NCI-H2227 (cell line): ENCODE measurements at regions not wholly inside any gene's neighbourhood (a gene's known extent, or its start where the extent isn't known, plus 50 kb on each side); places are given as distances from the start of the nearest gene placed in this dataset.
"Not testable (repeated sequence)": the region's sequence is repeated elsewhere in the genome, so short reads cannot be mapped to it uniquely, and the experiment has no call there.

Experiments used
- DNase-seq: peaks from one replicate; lab custom pipeline; 2025; ENCODE audit not compliant: unreplicated experiment; lab: John Stamatoyannopoulos, UW

DNA sequence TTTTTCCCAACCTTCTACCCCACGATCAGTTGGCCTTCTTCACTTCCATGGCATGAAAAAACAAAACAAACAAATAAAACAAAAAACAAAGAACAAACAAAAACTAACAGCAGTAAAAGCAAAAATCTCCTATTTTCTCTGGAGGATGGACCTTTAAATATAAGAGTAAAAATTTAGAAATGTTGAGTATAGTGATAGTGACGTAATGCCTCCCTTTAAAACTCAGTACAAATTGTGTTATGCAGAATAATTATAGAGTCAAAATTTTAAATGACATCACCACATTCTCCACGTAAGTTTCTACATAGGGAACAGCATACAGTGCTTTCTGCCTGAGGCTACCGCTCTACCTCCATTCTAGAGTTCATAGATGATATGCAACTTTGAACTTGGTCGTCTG lies 2156.4 kb downstream of the PCDH7 start:
- DNase-seq = no peak

DNA sequence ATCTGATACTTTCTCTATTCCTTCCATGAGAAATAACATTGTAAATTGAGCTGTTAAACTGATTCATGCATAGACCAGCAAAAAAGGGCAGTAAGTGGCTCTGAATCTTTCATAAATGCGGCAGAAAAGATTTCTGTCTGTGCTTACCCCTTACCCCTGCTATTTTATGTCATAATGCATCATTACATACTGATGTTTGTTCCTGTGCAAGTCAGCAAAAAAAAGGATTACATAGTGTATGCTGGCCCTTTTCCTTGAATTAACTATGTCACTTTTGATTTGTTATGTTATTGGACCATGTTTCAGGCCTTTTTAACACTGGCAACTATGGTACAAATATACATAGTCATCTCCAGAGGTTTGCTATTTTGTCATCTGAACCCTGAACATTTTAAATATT lies 2159.7 kb downstream of the PCDH7 start:
- no peak for DNase-seq

DNA sequence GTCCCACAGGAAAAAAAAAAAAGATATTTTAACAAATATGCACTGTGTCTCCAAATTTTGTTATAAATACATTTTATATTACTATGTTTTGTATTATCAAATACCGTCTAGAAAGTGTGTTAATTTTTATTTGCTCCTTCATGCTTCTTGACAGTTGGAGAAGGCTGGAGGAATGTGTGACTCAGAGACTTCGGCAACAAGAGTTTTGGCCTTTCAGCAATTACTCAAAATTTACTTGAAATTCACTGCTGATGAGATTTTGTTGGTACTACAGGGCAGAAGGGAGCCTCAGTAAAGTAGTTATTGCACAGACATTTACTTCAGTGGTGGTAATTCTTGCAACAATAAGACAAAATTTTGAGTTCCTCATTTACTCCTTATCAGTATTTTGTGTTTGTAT lies 2164.0 kb downstream of the PCDH7 start:
- no peak for DNase-seq

DNA sequence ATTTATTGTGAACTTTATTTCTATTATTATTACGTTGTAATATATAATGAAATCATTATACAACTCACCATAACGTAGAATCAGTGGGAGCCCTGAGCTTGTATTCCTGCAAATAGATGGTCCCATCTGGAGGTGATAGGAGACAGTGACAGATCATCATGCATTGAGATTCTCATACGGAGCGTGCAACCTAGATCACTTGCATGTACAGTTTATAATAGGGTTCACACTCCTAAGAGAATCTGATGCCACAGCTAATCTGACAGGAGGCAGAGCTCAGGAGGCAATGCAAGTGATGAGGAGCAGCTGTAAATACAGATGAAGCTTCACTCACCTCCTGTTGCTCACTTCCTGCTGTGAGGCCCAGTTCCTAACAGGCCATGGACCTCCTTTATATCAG lies 2170.2 kb downstream of the PCDH7 start:
- DNase-seq = no peak

DNA sequence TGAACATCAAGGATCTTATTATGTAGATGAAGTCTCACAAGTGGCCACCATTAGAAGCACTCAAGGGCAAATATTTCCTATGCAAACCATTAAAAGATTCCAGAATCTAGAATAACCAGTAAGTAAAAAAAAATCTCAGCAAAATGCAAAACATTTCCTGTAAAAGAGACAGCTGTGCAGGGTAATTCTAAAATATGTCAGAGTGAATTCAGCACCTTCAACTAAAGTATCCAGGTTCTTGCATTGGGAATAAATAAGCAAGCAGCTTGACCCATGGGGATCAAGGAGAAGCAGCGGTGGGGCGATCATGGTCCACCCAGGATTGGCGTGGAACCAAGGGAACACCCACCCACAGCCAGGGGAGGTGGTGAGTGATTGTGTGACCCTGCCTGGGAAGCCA lies 2188.9 kb downstream of the PCDH7 start:
- no peak for DNase-seq

DNA sequence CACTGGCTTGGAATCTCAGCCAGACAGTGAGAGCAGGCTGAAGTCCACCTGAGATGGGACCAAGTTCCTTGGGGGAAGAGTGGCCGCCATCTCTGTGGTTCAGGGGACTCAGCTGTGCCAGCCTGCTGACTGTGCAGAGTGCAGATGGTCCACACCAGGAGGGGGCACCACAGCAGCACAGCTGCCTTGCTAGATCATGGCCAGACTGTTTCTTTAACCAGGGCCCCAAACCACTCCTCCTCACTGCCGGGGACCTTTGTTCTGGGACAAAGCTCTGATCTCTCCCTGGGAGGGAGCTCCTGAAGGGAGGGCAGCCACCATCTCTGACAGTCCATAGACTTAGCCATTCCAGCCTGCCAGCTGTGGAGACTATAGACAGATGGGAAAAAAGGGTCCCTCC lies 2189.6 kb downstream of the PCDH7 start:
- DNase-seq = no peak

DNA sequence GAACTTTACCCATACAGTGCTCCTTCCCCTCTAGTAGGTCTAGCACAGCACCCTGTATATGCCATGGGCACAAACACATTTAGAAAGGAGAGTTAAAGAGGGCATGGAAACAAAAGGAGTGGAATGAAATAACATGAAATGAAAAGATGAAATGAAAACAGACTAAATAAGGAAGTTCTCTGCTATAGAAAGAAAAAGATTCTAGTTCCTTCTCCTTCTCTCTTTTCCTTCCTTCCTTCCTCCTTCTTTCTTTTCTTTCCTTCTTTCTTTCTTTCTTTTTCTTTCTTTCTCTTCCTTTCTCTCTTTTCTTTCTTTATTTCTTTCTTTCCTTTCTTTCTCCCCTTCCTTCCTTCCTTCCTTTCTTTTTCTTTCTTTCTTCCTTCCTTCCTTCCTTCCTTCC lies 2197.4 kb downstream of the PCDH7 start:
- DNase-seq = no peak

DNA sequence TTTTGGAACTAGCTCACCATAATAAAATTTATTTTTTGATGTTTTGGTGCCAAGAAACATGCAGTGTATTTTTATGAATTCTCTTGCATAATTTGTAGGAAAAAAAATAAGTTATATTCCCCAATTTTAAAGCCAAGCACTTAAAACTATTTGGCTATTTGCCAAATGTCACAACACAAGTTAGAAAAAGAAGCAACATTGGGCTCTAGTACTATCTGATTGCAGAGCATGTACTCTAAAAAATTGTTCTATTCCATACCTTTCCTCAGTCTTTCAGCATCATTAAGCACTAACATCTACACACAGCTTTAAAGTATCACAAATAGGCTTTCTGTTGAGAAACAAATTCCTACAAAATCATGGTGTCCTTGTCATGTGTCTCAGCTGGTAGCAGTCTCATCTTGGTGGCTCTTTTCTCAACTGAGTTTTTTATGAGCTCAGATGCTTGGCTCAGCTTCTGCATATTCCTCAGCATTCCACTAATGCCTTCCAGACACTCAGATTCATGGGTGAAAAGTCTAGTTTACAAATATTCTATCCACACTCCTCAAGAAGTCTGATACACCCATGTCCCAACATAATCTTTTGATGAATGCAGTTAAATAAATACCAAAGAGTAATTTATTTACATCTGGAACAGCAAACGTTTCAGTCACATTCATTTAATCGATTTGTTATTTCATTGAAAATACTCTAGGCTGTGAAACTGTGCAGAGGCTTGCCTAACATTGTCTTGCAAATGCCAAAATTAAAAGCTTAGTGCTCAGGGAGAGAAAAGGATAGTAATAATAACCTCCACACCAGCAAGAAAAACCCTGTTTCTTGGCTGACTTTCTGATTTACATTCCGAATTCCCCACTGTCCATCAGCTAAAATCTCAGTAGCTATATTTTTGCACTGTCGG lies 2209.9 kb downstream of the PCDH7 start:
- no peak for DNase-seq

DNA sequence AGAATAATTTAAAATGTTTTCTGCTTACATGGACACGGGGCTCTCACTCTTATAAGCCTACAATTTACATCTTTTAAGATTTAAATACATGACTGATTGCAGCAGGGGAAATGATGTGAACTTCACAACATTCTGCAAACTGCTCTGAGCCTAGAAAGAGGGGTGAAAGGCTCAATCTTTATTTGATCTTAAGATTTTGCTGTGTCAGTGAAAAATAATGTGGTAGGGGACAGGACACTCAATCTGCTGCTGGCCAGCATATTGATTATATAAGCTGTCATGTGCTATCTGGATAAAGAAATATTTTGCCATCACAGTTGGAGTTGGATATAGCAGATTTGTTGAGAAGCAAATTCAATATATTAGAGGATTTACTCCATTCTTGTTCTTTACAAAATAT lies 2210.5 kb downstream of the PCDH7 start:
- no peak for DNase-seq

DNA sequence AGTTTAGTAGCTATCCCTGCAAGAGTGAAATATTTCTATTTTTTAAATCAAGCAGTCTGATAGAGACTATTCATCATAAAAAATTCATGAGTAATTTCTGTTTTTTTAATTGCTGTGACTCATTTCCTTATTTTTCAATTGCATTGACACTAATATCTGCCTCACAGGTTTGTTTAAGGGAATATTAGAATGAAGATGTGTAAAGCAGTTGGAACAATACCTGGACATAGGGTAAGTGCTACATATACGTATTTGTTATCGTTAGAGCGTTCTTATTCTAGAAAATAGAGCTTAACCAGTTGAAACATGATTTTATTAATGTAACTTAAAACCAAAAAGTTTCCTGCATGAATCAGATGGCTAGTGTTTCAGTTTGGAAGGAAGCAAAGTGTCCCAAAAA lies 2211.3 kb downstream of the PCDH7 start:
- DNase-seq = no peak

DNA sequence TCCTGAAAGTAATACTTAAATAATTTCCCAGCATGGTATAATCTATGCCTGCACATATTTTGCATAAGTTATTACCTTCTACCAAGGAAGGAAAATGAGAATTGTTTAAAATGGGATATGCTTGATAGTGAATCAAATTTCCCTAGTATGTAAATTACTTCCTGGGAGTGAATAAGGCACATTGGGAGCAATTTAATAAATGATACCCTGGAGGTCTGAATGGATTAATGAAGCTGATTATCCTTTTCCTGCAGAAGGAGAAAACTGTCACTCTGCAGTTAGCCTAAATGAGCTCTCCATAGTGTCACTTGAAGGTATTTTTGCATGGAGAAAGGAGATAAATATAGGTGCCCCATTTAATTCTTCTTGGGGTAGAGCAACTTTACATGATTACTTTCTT lies 2212.0 kb downstream of the PCDH7 start:
- no peak for DNase-seq

DNA sequence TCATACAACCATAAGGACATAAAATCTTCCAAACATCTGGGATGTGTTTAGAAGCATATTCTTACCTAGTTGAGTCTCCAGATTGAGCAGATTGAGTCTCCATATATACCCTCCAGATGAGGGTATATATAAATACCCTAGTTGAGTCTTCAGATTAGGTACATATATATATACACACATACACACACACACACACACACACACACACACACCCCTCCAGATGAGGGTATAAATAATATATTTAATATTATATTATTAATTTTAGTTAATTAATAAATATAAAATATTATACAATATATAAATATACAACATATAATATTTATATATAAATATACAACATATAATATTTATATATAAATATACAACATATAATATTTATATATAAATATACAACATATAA lies 2219.1 kb downstream of the PCDH7 start:
- not testable (repeated sequence) for DNase-seq

DNA sequence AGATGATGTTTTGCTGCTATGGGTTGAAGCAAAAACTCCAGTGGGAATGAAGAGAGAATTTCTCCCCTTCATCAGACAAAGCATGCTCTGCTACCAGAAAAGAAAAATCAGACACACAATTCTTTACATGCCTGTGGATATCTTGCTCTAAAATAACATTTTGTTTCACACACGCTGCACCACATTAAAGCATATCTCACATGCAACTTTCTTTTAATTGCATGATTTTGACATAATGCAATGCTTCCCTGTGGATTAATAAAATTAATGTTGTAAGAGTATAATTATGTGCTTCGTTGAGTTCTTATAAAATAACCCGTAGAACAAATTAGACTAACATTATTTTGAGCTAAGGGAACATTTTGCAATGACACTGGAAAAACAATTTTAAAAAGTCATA lies 2230.7 kb downstream of the PCDH7 start:
- no peak for DNase-seq

DNA sequence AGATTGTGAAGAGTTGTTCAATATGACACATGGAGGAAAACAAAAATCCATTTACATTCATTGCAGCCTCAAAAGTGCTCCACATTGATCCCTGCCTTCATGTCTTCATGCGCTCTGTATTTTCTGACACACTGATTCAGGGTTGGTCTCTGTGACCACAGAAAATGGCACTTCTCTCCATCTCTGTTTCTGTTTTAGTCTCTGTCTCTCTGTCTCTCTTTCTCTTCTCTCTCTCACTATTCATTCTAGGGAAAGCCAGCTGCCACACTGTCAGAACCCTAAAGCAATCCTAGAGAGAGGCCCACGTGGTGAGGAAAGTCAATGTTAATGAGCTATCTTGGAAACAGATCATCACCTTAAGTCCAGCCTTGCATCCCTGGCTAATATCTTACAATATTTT lies 2238.4 kb downstream of the PCDH7 start:
- no peak for DNase-seq

DNA sequence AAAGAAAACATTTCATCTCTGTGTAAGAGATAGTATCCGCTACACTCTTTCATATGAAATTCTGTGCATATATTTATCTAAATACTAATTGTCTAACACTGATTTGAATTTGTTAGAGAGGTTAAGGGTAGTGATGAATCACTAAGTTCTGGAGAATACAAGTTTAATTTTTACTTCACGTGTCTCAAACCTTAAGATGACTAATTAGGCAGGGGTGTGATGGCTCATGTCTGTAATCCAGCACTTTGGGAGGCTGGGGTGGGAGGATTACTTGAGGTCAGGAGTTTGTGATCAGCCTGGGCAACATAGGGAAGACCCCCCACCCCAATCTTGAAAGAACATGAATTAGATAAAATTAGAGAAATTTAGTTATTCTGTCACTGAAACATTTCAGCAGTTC lies 2241.9 kb downstream of the PCDH7 start:
- no peak for DNase-seq

DNA sequence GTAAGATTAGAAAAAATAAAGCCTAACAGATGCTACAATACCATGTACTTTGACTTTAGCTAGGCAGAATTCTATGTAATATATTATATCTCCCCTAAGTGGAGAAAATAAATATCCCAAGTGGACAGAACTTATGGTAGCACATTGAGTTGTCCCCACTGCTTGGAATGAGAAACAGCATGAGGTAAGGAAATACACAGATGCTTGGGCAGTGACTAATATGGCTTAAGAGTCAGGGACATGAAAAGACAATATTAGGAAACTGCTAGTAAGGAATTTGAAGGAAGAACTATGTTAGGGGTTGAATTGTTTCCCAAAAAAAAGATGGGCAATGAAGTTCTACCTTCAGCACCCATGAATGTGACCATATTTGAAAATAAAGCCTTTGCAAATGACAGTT lies 2265.1 kb downstream of the PCDH7 start:
- DNase-seq = no peak

DNA sequence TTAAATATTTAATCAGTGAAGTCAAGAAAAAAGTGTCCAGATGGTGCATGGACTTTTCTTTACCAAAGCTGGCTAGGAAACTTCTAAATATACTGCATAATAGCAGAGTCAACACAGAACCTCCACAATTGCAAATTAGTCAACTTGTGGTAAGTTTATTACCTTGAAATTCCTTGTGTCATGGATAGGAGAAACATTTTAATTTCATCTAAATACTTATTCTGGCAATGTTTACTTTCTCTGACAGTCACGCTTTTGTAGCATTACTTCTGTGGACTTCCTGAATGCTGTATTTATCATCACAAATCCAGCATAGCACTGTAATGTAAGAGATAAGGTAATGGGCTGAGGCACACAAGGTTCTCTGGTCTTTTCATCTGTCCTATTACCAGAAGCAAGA lies 2266.1 kb downstream of the PCDH7 start:
- DNase-seq = no peak

DNA sequence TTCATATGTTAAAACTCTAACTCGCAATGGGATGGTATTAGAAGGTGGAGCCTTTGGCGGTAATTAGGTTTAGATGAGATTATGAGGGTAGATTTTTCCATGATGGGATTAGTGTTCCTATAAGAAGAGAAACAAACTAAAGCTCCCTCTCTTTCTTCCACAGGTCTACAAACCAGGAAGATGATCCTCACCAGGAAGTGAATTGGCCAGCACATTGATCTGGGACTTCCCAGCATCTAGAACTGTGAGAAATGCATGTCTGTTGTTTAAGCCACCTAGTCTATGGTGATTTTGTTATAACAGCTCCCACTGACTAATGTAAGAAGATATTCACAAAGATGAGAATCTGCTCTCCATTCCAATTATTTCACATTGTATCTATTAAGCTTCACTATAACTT lies 2266.9 kb downstream of the PCDH7 start:
- DNase-seq = no peak

DNA sequence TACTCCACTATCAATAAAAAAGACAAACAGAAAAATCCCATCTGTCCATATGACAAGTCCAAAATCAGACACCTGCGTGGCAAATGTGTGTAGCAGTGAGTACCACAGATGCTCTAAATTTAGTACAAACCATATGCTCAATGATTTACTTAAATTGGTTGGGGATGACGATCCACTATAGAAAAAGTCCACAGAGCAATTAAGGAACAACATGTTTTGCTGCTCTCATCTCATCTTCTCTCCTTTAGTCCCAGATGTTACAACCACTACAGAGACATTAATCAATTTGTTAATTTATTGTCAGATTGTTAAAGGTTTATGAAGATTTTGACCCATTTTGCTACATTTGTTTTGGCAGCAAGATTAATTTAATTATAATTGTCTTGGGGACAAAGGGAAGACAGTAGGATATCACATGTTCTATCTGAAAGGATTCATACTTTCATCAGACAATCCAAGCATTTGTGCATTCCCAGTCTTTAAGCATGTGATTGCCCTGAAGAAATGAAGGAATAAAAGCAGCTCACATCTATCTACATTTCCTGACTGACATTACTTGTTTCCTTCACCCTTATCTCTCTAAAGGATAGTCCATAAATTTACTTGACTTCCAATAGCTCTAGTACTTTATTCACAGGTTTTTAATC lies 2268.1 kb downstream of the PCDH7 start:
- DNase-seq = no peak

DNA sequence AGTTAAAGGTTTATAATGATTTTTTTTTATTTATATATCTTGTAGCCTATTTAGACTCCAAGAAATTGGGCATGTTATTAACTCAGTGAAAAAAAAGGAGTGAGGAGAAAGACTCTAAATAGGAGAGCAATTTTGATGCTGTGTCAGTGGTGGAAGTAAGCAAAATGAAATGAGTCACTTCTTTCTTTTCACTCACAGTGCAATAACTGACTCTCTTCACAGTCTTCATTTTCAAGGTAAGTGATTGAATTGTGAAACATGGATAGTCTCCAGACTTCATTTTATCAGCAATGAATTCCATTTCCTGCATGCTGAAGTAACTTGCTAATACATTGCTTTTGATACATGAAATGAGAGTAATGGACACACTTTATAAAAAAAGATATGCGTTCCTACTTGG lies 2271.5 kb downstream of the PCDH7 start:
- DNase-seq = no peak

DNA sequence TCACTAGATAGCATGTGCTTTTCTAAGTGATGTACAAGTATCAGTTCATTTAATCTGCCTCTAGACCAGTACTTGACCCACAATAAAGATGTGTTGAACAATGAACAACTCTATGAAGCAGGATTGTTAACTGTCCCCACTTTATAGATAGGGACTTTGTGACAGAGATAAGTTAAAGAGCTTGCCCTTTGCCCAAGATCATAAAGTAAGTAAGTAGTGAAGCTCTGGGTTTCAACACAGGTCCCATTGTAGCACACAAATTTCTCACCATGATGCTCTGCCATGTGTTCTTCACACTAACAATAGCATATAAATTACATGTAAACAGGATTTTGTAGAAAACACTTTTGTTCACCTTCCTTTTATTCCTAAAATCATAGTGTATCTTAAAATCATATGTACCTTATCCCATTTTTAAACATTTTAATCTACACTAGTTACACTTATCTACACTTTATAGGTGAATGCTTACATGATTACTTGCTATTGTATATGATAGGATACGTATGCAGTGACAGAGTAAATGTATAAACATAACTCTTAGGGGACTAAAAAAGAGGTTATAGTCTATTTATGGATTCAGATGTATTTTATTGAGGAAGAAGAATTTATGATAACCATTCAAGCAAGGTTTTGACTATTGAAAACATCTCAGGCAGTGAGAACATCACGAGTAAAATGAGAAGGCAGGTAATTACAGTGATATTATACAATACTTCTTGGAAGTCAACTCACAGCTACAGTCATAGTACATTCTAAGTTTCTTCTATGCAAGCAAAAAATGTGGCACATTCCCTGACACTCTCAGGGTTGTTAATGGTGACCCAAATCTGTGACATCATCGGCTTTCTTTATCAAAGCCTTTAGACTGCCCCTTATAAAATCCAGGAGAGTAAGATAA lies 2275.1 kb downstream of the PCDH7 start:
- no peak for DNase-seq

DNA sequence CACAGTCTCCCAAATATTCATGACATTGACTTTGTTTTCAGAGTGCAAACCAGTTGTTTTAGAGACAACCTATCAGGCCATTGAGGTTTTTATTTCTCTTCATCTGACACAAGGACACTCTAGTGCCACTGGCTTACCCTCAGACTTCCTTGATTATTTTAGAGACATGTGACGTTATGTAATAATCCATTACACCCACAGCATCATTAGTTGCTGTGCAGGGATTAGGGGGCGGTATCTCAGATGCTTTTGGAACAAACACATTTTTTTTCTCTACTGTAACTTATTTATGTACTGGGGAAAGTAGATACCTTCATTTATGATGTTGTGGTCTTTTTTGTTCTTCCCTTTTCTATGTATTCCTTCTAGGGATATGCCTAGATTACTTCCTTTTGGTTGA lies 2293.1 kb downstream of the PCDH7 start:
- no peak for DNase-seq
